Stomach smooth muscle (tissue), 2 donors: ENCODE measurements at regions not wholly inside any gene's neighbourhood (a gene's known extent, or its start where the extent isn't known, plus 50 kb on each side); places are given as distances from the start of the nearest gene placed in this dataset.
A peak's percentile ranks its signal among the peaks of the same experiment; 100 is the strongest.

Source experiments
- H3K27ac ChIP-seq: one replicate; pipeline ENCODE4 v1.7.0; 2013; ENCODE audit warnings: mild to moderate bottlenecking, low read length, inconsistent platforms
- H3K27me3 ChIP-seq, 2 donors: one replicate each; pipeline ENCODE4 v1.7.0; 2013; ENCODE audit warnings: low read length in 2 of 2; ENCODE audit not compliant: insufficient read depth in 2 of 2, control insufficient read depth in 1 of 2
- H3K36me3 ChIP-seq, 2 donors: one replicate each; pipeline ENCODE4 v1.7.0; 2013; ENCODE audit warnings: low read length in 2 of 2; ENCODE audit not compliant: control insufficient read depth in 2 of 2, insufficient read depth in 2 of 2
- H3K4me1 ChIP-seq: one replicate; pipeline ENCODE4 v1.7.0; 2013; ENCODE audit warnings: low read length; ENCODE audit not compliant: control insufficient read depth, insufficient read depth
- H3K4me3 ChIP-seq, 2 donors: one replicate each; pipeline ENCODE4 v1.7.0; 2013; ENCODE audit warnings: low read length in 2 of 2
- H3K9ac ChIP-seq, 2 donors: one replicate each; pipeline ENCODE4 v1.7.0; 2013; ENCODE audit warnings: low read length in 2 of 2, mild to moderate bottlenecking in 1 of 2
- H3K9me3 ChIP-seq, 2 donors: one replicate each; pipeline ENCODE4 v1.7.0; 2013; ENCODE audit warnings: low read length in 2 of 2; ENCODE audit not compliant: control insufficient read depth in 2 of 2
- donor health status: healthy.
- donor health status: Pancreatic carcinoma.

- H3K27me3 ChIP-seq = no peaks in the 10 kb centered on the region
- no peaks in the 10 kb centered on the region for H3K9me3 ChIP-seq
- no peak overlapping the region for H3K27ac ChIP-seq
- no peaks in the 10 kb centered on the region for H3K36me3 ChIP-seq
- H3K4me3 ChIP-seq = no peak overlapping the region
- H3K4me1 ChIP-seq = no peaks in the 10 kb centered on the region
- no peak overlapping the region for H3K9ac ChIP-seq
These were observed 205.0 kb upstream of the DCN start for GRCh38 chr12:91387461-91388134.

GRCh38 chr12:91384806-91385205, 202.2 kb upstream of the DCN start:
- no peak overlapping the region for H3K9ac ChIP-seq
- H3K36me3 ChIP-seq = no peaks in the 10 kb centered on the region
- no peaks in the 10 kb centered on the region for H3K9me3 ChIP-seq
- H3K27me3 ChIP-seq = no peaks in the 10 kb centered on the region
- no peak overlapping the region for H3K4me3 ChIP-seq
- H3K27ac ChIP-seq = no peak overlapping the region
- H3K4me1 ChIP-seq = no peaks in the 10 kb centered on the region

GRCh38 chr12:91384366-91384765, 201.7 kb upstream of the DCN start:
- no peak overlapping the region for H3K27ac ChIP-seq
- H3K36me3 ChIP-seq = no peaks in the 10 kb centered on the region
- no peaks in the 10 kb centered on the region for H3K27me3 ChIP-seq
- H3K4me1 ChIP-seq = no peaks in the 10 kb centered on the region
- H3K4me3 ChIP-seq = no peak overlapping the region
- H3K9ac ChIP-seq = no peak overlapping the region
- no peaks in the 10 kb centered on the region for H3K9me3 ChIP-seq

- Histone ChIP-seq H3K4me3 (no peak overlapping the region), H3K4me1 (no peaks in the 10 kb centered on the region), H3K27me3 (no peaks in the 10 kb centered on the region), H3K36me3 (no peaks in the 10 kb centered on the region), H3K9ac (no peak overlapping the region), H3K27ac (no peak overlapping the region), H3K9me3 (no peaks in the 10 kb centered on the region)
These were observed 200.5 kb upstream of the DCN start for GRCh38 chr12:91383099-91383498.

- no peaks in the 10 kb centered on the region for H3K36me3 ChIP-seq
- no peaks in the 10 kb centered on the region for H3K4me1 ChIP-seq
- peak overlapping the region; percentile 63 for H3K27ac ChIP-seq
- no peaks in the 10 kb centered on the region for H3K27me3 ChIP-seq
- H3K9ac ChIP-seq = peak overlapping the region; percentile 68 to 69
- H3K9me3 ChIP-seq = no peaks in the 10 kb centered on the region
- H3K4me3 ChIP-seq = peak overlapping the region; percentile 75 to 84
These were observed 199.5 kb upstream of the DCN start for GRCh38 chr12:91382081-91382543.

- peak overlapping the region; percentile 68 to 69 for H3K9ac ChIP-seq
- H3K27ac ChIP-seq = peak overlapping the region; percentile 63
- H3K4me1 ChIP-seq = no peaks in the 10 kb centered on the region
- no peaks in the 10 kb centered on the region for H3K27me3 ChIP-seq
- H3K36me3 ChIP-seq = no peaks in the 10 kb centered on the region
- no peaks in the 10 kb centered on the region for H3K9me3 ChIP-seq
- peak overlapping the region; percentile 75 to 84 for H3K4me3 ChIP-seq
These were observed 198.7 kb upstream of the DCN start for GRCh38 chr12:91381309-91381804.

GRCh38 chr12:91380631-91381030, 198.0 kb upstream of the DCN start:
- H3K4me3 ChIP-seq = no peak overlapping the region
- H3K4me1 ChIP-seq = no peaks in the 10 kb centered on the region
- H3K36me3 ChIP-seq = no peaks in the 10 kb centered on the region
- no peaks in the 10 kb centered on the region for H3K27me3 ChIP-seq
- no peak overlapping the region for H3K27ac ChIP-seq
- no peak overlapping the region for H3K9ac ChIP-seq
- no peaks in the 10 kb centered on the region for H3K9me3 ChIP-seq

GRCh38 chr12:91379051-91379775, 196.6 kb upstream of the DCN start:
- H3K9me3 ChIP-seq = no peaks in the 10 kb centered on the region
- no peaks in the 10 kb centered on the region for H3K4me1 ChIP-seq
- H3K9ac ChIP-seq = no peak overlapping the region
- H3K36me3 ChIP-seq = no peaks in the 10 kb centered on the region
- no peak overlapping the region for H3K4me3 ChIP-seq
- H3K27me3 ChIP-seq = no peaks in the 10 kb centered on the region
- H3K27ac ChIP-seq = no peak overlapping the region

GRCh38 chr12:91377436-91377835, 194.8 kb upstream of the DCN start:
- Histone ChIP-seq H3K9me3 (no peaks in the 10 kb centered on the region), H3K27me3 (no peaks in the 10 kb centered on the region), H3K36me3 (no peaks in the 10 kb centered on the region), H3K4me3 (no peak overlapping the region), H3K4me1 (no peaks in the 10 kb centered on the region), H3K27ac (no peak overlapping the region), H3K9ac (no peak overlapping the region)

GRCh38 chr12:91373086-91373485, 190.5 kb upstream of the DCN start:
- no peaks in the 10 kb centered on the region for H3K9me3 ChIP-seq
- H3K27ac ChIP-seq = no peak overlapping the region
- H3K4me1 ChIP-seq = no peaks in the 10 kb centered on the region
- no peak overlapping the region for H3K9ac ChIP-seq
- no peaks in the 10 kb centered on the region for H3K36me3 ChIP-seq
- H3K4me3 ChIP-seq = no peak overlapping the region
- H3K27me3 ChIP-seq = no peaks in the 10 kb centered on the region
